Adrenal gland (tissue), 5 donors: ENCODE measurements at regions not wholly inside any gene's neighbourhood (a gene's known extent, or its start where the extent isn't known, plus 50 kb on each side); places are given as distances from the start of the nearest gene placed in this dataset.

Experiments used
- CTCF ChIP-seq, 6 experiments: fragments of 450-650 bp in 4 of 6; fragments of 200-600 bp in 2 of 6; sonication (generic) in 1 of 6; IDR thresholded peaks; 1 replicate in 5 of 6; 2 replicates in 1 of 6; pipeline versions ENCODE4 v1.5.1 to v1.8.0; 2016 to 2021; ENCODE audit warnings: antibody characterized with exemption in 6 of 6, mild to moderate bottlenecking in 2 of 6, moderate library complexity in 1 of 6
- POLR2A ChIP-seq, 2 donors: fragments of 450-650 bp; IDR thresholded peaks; one replicate each; pipeline ENCODE4 v1.6.1; 2017; ENCODE audit warnings: antibody characterized with exemption in 2 of 2, mild to moderate bottlenecking in 2 of 2, moderate library complexity in 1 of 2
- donor health status: DM: no; HTN: no; CAD: no.

GRCh38 chr2:185664384-185664783 lies 74.2 kb upstream of the FSIP2 start:
- TF ChIP-seq CTCF (IDR thresholded peaks at IDR 0.05) (no peak), POLR2A (IDR thresholded peaks at IDR 0.05) (no peak)
